GM21529 (cell line): ENCODE measurements at regions not wholly inside any gene's neighbourhood (a gene's known extent, or its start where the extent isn't known, plus 50 kb on each side); places are given as distances from the start of the nearest gene placed in this dataset.

Experiments
- ATAC-seq: cut with Tn5 transposase; IDR thresholded peaks from one replicate; pipeline ENCODE4 v1.9.1; 2021; ENCODE audit not compliant: unreplicated experiment

GRCh38 chr7:52501696-52502095 lies 533.7 kb upstream of the POM121L12 start:
- no peak for ATAC-seq

- no peak for ATAC-seq
These were observed 534.6 kb upstream of the POM121L12 start for GRCh38 chr7:52500841-52501240.

- no peak for ATAC-seq
These were observed 537.1 kb upstream of the POM121L12 start for GRCh38 chr7:52498366-52498765.

GRCh38 chr7:52486267-52486666 lies 549.2 kb upstream of the POM121L12 start:
- ATAC-seq = no peak

- ATAC-seq = no peak
These were observed 553.4 kb upstream of the POM121L12 start for GRCh38 chr7:52482076-52482475.

- ATAC-seq = no peak
These were observed 553.9 kb upstream of the POM121L12 start for GRCh38 chr7:52481571-52481970.

- ATAC-seq = no peak
These were observed 555.4 kb upstream of the POM121L12 start for GRCh38 chr7:52479990-52480389.

GRCh38 chr7:52475001-52475582 lies 560.3 kb upstream of the POM121L12 start:
- ATAC-seq = no peak

GRCh38 chr7:52473756-52474155 lies 561.7 kb upstream of the POM121L12 start:
- ATAC-seq = no peak

- no peak for ATAC-seq
These were observed 563.3 kb upstream of the POM121L12 start for GRCh38 chr7:52472006-52472620.

GRCh38 chr7:52465216-52465615 lies 570.2 kb upstream of the POM121L12 start:
- no peak for ATAC-seq

- ATAC-seq = no peak
These were observed 572.1 kb upstream of the POM121L12 start for GRCh38 chr7:52463341-52463740.

GRCh38 chr7:52462474-52462873 lies 573.0 kb upstream of the POM121L12 start:
- no peak for ATAC-seq

- ATAC-seq = no peak
These were observed 579.9 kb upstream of the POM121L12 start for GRCh38 chr7:52455571-52455970.

- no peak for ATAC-seq
These were observed 584.6 kb upstream of the POM121L12 start for GRCh38 chr7:52450816-52451215.

GRCh38 chr7:52447581-52448180 lies 587.8 kb upstream of the POM121L12 start:
- ATAC-seq = no peak

GRCh38 chr7:52436278-52436677 lies 599.2 kb upstream of the POM121L12 start:
- no peak for ATAC-seq

- no peak for ATAC-seq
These were observed 604.2 kb upstream of the POM121L12 start for GRCh38 chr7:52431082-52431815.

- ATAC-seq = no peak
These were observed 612.2 kb upstream of the POM121L12 start for GRCh38 chr7:52423251-52423650.

GRCh38 chr7:52413051-52413450 lies 622.4 kb upstream of the POM121L12 start:
- ATAC-seq = no peak

- ATAC-seq = no peak
These were observed 625.4 kb upstream of the POM121L12 start for GRCh38 chr7:52410032-52410431.

- no peak for ATAC-seq
These were observed 628.6 kb upstream of the POM121L12 start for GRCh38 chr7:52406808-52407207.
